Neural cell (in vitro differentiated cells): ENCODE measurements at regions not wholly inside any gene's neighbourhood (a gene's known extent, or its start where the extent isn't known, plus 50 kb on each side); places are given as distances from the start of the nearest gene placed in this dataset.

Experiments used
- H2AFZ ChIP-seq: fragments of 200-600, 300-800 bp; sonication (generic), shearing (Covaris generic); 2 replicates; pipeline ENCODE4 v1.6.0; 2014; ENCODE audit warnings: low read depth, mild to moderate bottlenecking, antibody characterized with exemption, low read length, moderate library complexity
- H3F3A ChIP-seq: fragments of 200-600 bp; shearing (Covaris generic); 2 replicates; pipeline ENCODE4 v1.6.1; 2016; ENCODE audit warnings: mild to moderate bottlenecking, moderate library complexity, mixed read lengths, antibody characterized with exemption, low read length; ENCODE audit not compliant: insufficient read depth, poor library complexity, severe bottlenecking
- H3K27ac ChIP-seq: fragments of 200-600, 300-800 bp; sonication (generic), shearing (Covaris generic); 2 replicates; pipeline ENCODE4 v1.5.1; 2014; ENCODE audit warnings: mild to moderate bottlenecking, low read length, moderate library complexity
- H3K27me3 ChIP-seq: fragments of 300-800, 200-600 bp; sonication (generic), shearing (Covaris generic); 2 replicates; pipeline ENCODE4 v1.6.0; 2014; ENCODE audit warnings: mild to moderate bottlenecking, low read depth, low read length, moderate library complexity; ENCODE audit not compliant: insufficient read depth
- H3K36me3 ChIP-seq: fragments of 300-800, 200-600 bp; sonication (generic), shearing (Covaris generic); 2 replicates; pipeline ENCODE4 v1.5.1; 2014; ENCODE audit warnings: mild to moderate bottlenecking, antibody characterized with exemption, low read length, moderate library complexity; ENCODE audit not compliant: insufficient read depth
- H3K4me2 ChIP-seq: fragments of 300-800, 200-600 bp; sonication (generic), shearing (Covaris generic); 2 replicates; pipeline ENCODE4 v1.6.0; 2014; ENCODE audit warnings: mild to moderate bottlenecking, low read length
- H3K4me3 ChIP-seq: fragments of 300-800, 200-600 bp; sonication (generic), shearing (Covaris generic); 2 replicates; pipeline ENCODE4 v1.5.1; 2014; ENCODE audit warnings: mild to moderate bottlenecking, low read length, moderate library complexity
- H3K79me2 ChIP-seq: fragments of 200-600 bp; shearing (Covaris generic); replicated peaks from 2 replicates; pipeline ENCODE4 v1.6.0; 2014; ENCODE audit warnings: mild to moderate bottlenecking, low read length, moderate library complexity; ENCODE audit not compliant: insufficient read depth
- H3K9ac ChIP-seq: fragments of 300-800, 200-600 bp; sonication (generic), shearing (Covaris generic); 2 replicates; pipeline ENCODE4 v1.6.1; 2016; ENCODE audit warnings: mild to moderate bottlenecking, low read length, mixed read lengths
- H3K9me2 ChIP-seq: fragments of 200-600 bp; shearing (Covaris generic); 2 replicates; pipeline ENCODE4 v1.6.1; 2016; ENCODE audit warnings: mild to moderate bottlenecking, low read length, mixed read lengths; ENCODE audit not compliant: insufficient read depth
- H3K9me3 ChIP-seq: fragments of 200-600, 300-800 bp; sonication (generic), shearing (Covaris generic); 2 replicates; pipeline ENCODE4 v1.6.1; 2016; ENCODE audit warnings: mild to moderate bottlenecking, mixed run types, low read length, moderate library complexity, mixed read lengths
- H4K20me1 ChIP-seq: fragments of 200-600 bp; shearing (Covaris generic); 2 replicates; pipeline ENCODE4 v1.6.1; 2016; ENCODE audit warnings: mild to moderate bottlenecking, mixed run types; ENCODE audit not compliant: insufficient read depth
- CTCF ChIP-seq: fragments of 450-650 bp; IDR thresholded peaks from 2 replicates; pipeline ENCODE4 v1.5.1; 2014; ENCODE audit warnings: antibody characterized with exemption, mild to moderate bottlenecking, moderate library complexity; ENCODE audit not compliant: poor library complexity, severe bottlenecking
- EP300 ChIP-seq: fragments of 450-650 bp; conservative IDR thresholded peaks from 2 replicates; pipeline ENCODE4 v1.6.1; 2014; ENCODE audit warnings: antibody characterized with exemption, mild to moderate bottlenecking, moderate library complexity; ENCODE audit not compliant: poor library complexity, severe bottlenecking
- EZH2 ChIP-seq: fragments of 200-600, 300-800 bp; shearing (Covaris generic), sonication (generic); IDR thresholded peaks from 2 replicates; pipeline ENCODE4 v1.6.1; 2014; ENCODE audit warnings: antibody characterized with exemption, low read length, borderline replicate concordance, mild to moderate bottlenecking; ENCODE audit not compliant: insufficient read depth, poor library complexity, severe bottlenecking
- MXI1 ChIP-seq: fragments of 450-650 bp; conservative IDR thresholded peaks from 2 replicates; pipeline ENCODE4 v1.6.1; 2014; ENCODE audit warnings: antibody characterized with exemption, mild to moderate bottlenecking; ENCODE audit not compliant: poor library complexity, severe bottlenecking
- POLR2AphosphoS5 ChIP-seq: IDR thresholded peaks from 2 replicates; pipeline ENCODE4 v1.6.1; 2012
- RAD21 ChIP-seq: fragments of 450-650 bp; conservative IDR thresholded peaks from 2 replicates; pipeline ENCODE4 v1.6.1; 2014; ENCODE audit warnings: antibody characterized with exemption, mild to moderate bottlenecking, moderate library complexity
- REST ChIP-seq: IDR thresholded peaks from 2 replicates; pipeline ENCODE4 v1.6.1; 2012; ENCODE audit warnings: borderline replicate concordance
- SMC3 ChIP-seq: fragments of 450-650 bp; conservative IDR thresholded peaks from 2 replicates; pipeline ENCODE4 v1.6.1; 2014; ENCODE audit warnings: antibody characterized with exemption, mild to moderate bottlenecking, moderate library complexity; ENCODE audit not compliant: poor library complexity
- TAF1 ChIP-seq: IDR thresholded peaks from 2 replicates; pipeline ENCODE4 v1.6.1; 2012; ENCODE audit warnings: low read depth

GRCh38 chr4:28469387-28469786 lies 1608.7 kb downstream of the STIM2 start:
- H3K9me3 ChIP-seq, result no peaks in the 10 kb centered on the region
- H3K27ac ChIP-seq, result no peak overlapping the region
- H2AFZ ChIP-seq, result no peak overlapping the region
- no peaks in the 10 kb centered on the region for H3F3A ChIP-seq
- no peaks in the 10 kb centered on the region for H3K79me2 ChIP-seq
- H4K20me1 ChIP-seq, result no peaks in the 10 kb centered on the region
- no peak overlapping the region for H3K4me2 ChIP-seq
- no peak overlapping the region for H3K9ac ChIP-seq
- TF ChIP-seq POLR2AphosphoS5 (no peak), REST (no peak), CTCF (no peak), EZH2 (no peak), RAD21 (no peak), TAF1 (no peak), MXI1 (no peak), SMC3 (no peak), EP300 (no peak)
- H3K4me3 ChIP-seq, result no peak overlapping the region
- no peaks in the 10 kb centered on the region for H3K9me2 ChIP-seq
- H3K36me3 ChIP-seq, result no peaks in the 10 kb centered on the region
- H3K27me3 ChIP-seq, result no peaks in the 10 kb centered on the region

GRCh38 chr4:28469886-28470285 lies 1609.2 kb downstream of the STIM2 start:
- Histone ChIP-seq H3K27me3 (no peaks in the 10 kb centered on the region), H3K9ac (no peak overlapping the region), H4K20me1 (no peaks in the 10 kb centered on the region), H3F3A (no peaks in the 10 kb centered on the region), H2AFZ (no peak overlapping the region), H3K9me3 (no peaks in the 10 kb centered on the region), H3K27ac (no peak overlapping the region), H3K9me2 (no peaks in the 10 kb centered on the region), H3K4me2 (no peak overlapping the region), H3K36me3 (no peaks in the 10 kb centered on the region), H3K4me3 (no peak overlapping the region), H3K79me2 (no peaks in the 10 kb centered on the region)
- no peak for TF ChIP-seq POLR2AphosphoS5
- no peak for TF ChIP-seq SMC3

GRCh38 chr4:28475381-28475780 lies 1614.7 kb downstream of the STIM2 start:
- Histone ChIP-seq H2AFZ (no peak overlapping the region), H4K20me1 (no peaks in the 10 kb centered on the region), H3K79me2 (no peaks in the 10 kb centered on the region), H3K9me2 (no peaks in the 10 kb centered on the region), H3F3A (no peaks in the 10 kb centered on the region), H3K4me2 (no peak overlapping the region), H3K27ac (no peak overlapping the region), H3K9ac (no peak overlapping the region), H3K4me3 (no peak overlapping the region), H3K9me3 (no peaks in the 10 kb centered on the region), H3K36me3 (no peaks in the 10 kb centered on the region), H3K27me3 (no peaks in the 10 kb centered on the region)
- TF ChIP-seq SMC3 (no peak), EZH2 (no peak), POLR2AphosphoS5 (no peak), RAD21 (no peak), MXI1 (no peak), REST (no peak), CTCF (no peak), TAF1 (no peak)
